NCI-H446 treated with DMSO at 0.1 percent for 48 hours (cell line): ENCODE measurements at regions not wholly inside any gene's neighbourhood (a gene's known extent, or its start where the extent isn't known, plus 50 kb on each side); places are given as distances from the start of the nearest gene placed in this dataset.
A peak's percentile ranks its signal among the peaks of the same experiment; 100 is the strongest.

Experiments used
- DNase-seq: peaks from one replicate; lab custom pipeline; 2025; lab: John Stamatoyannopoulos, UW

- DNase-seq, result no peak
Observed at GRCh38 chr20:24334830-24335229, 134.6 kb upstream of the SYNDIG1 start.

- DNase-seq, result no peak
Observed at GRCh38 chr20:24332956-24333355, 136.5 kb upstream of the SYNDIG1 start.

GRCh38 chr20:24331939-24332338, 137.5 kb upstream of the SYNDIG1 start:
- DNase-seq, result no peak

GRCh38 chr20:24328901-24329300, 140.5 kb upstream of the SYNDIG1 start:
- DNase-seq, result no peak

- DNase-seq, result no peak
Observed at GRCh38 chr20:24321973-24322372, 147.5 kb upstream of the SYNDIG1 start.

GRCh38 chr20:24318569-24319352, 150.7 kb upstream of the SYNDIG1 start:
- no peak for DNase-seq

GRCh38 chr20:24317224-24317623, 152.2 kb upstream of the SYNDIG1 start:
- no peak for DNase-seq

- DNase-seq, result no peak
Observed at GRCh38 chr20:24316731-24317130, 152.7 kb upstream of the SYNDIG1 start.

GRCh38 chr20:24314053-24314452, 155.4 kb upstream of the SYNDIG1 start:
- no peak for DNase-seq

- DNase-seq, result no peak
Observed at GRCh38 chr20:24309596-24309995, 159.8 kb upstream of the SYNDIG1 start.

- no peak for DNase-seq
Observed at GRCh38 chr20:24305371-24305770, 164.1 kb upstream of the SYNDIG1 start.

GRCh38 chr20:24304291-24304690, 165.1 kb upstream of the SYNDIG1 start:
- no peak for DNase-seq

- no peak for DNase-seq
Observed at GRCh38 chr20:24303393-24304170, 165.8 kb upstream of the SYNDIG1 start.

GRCh38 chr20:24297993-24298392, 171.4 kb upstream of the SYNDIG1 start:
- DNase-seq, result no peak

GRCh38 chr20:24296477-24297261, 172.8 kb upstream of the SYNDIG1 start:
- DNase-seq, result peak; percentile 35

GRCh38 chr20:24291014-24291413, 178.4 kb upstream of the SYNDIG1 start:
- no peak for DNase-seq

- no peak for DNase-seq
Observed at GRCh38 chr20:24289737-24290481, 179.5 kb upstream of the SYNDIG1 start.

GRCh38 chr20:24283186-24283585, 186.2 kb upstream of the SYNDIG1 start:
- peak; percentile 85 for DNase-seq

- no peak for DNase-seq
Observed at GRCh38 chr20:24277196-24277595, 192.2 kb upstream of the SYNDIG1 start.

GRCh38 chr20:24275946-24276705, 193.3 kb upstream of the SYNDIG1 start:
- no peak for DNase-seq

GRCh38 chr20:24273251-24273650, 196.2 kb upstream of the SYNDIG1 start:
- DNase-seq, result no peak
